HepG2 (cell line): ENCODE measurements at regions not wholly inside any gene's neighbourhood (a gene's known extent, or its start where the extent isn't known, plus 50 kb on each side); places are given as distances from the start of the nearest gene placed in this dataset.

Experiments
- FOSL2 ChIP-seq: sonication (generic); formaldehyde crosslinking; IDR thresholded peaks from 2 replicates; pipeline ENCODE4 v1.4.0; 2020; ENCODE audit warnings: missing genetic modification reagents
- JUNB ChIP-seq: sonication (generic); formaldehyde crosslinking; IDR thresholded peaks from 2 replicates; pipeline ENCODE4 v1.8.0; 2022; ENCODE audit warnings: missing genetic modification reagents, mild to moderate bottlenecking, borderline replicate concordance
- KAT2B ChIP-seq: fragments of 150-350 bp; IDR thresholded peaks from 2 replicates; pipeline ENCODE4 v1.6.1; 2014; ENCODE audit warnings: low read depth, low read length, borderline replicate concordance
- PAF1 ChIP-seq: IDR thresholded peaks from 2 replicates; pipeline ENCODE4 v1.6.1; 2016; ENCODE audit warnings: missing genetic modification reagents, missing compliant biosample characterization
- SCMH1 ChIP-seq: sonication (generic); formaldehyde crosslinking; IDR thresholded peaks from 2 replicates; pipeline ENCODE4 v1.9.0; 2021; ENCODE audit warnings: missing genetic modification reagents, mild to moderate bottlenecking, borderline replicate concordance
- SMAD9 ChIP-seq: sonication (generic); formaldehyde crosslinking; IDR thresholded peaks from 2 replicates; pipeline ENCODE4 v1.5.1; 2020; ENCODE audit warnings: mild to moderate bottlenecking, missing genetic modification reagents
- SMARCC2 ChIP-seq: fragments of 450-650 bp; IDR thresholded peaks from 2 replicates; pipeline ENCODE4 v1.6.1; 2017; ENCODE audit warnings: antibody characterized with exemption, mild to moderate bottlenecking
- SOX5 ChIP-seq: IDR thresholded peaks from 2 replicates; pipeline ENCODE4 v1.6.1; 2016; ENCODE audit warnings: borderline replicate concordance
- SRSF1 ChIP-seq: fragments of 200-400 bp; formaldehyde crosslinking; optimal IDR thresholded peaks from 2 replicates; pipeline ENCODE3; 2017; ENCODE audit warnings: mild to moderate bottlenecking, low read depth, low read length, moderate library complexity
- TCF7 ChIP-seq: sonication (generic); IDR thresholded peaks from 2 replicates; pipeline ENCODE4 v1.6.1; 2016; ENCODE audit warnings: antibody characterized with exemption, low read depth
- ZHX1 ChIP-seq: sonication (generic); formaldehyde crosslinking; IDR thresholded peaks from 2 replicates; pipeline ENCODE4 v1.8.1; 2022; ENCODE audit warnings: low read depth, mild to moderate bottlenecking, missing genetic modification reagents
- ZNF136 ChIP-seq: sonication (generic); formaldehyde crosslinking; IDR thresholded peaks from 2 replicates; pipeline ENCODE4 v1.8.1; 2022; ENCODE audit warnings: low read depth, mild to moderate bottlenecking, moderate library complexity, missing genetic modification reagents
- ZNF205 ChIP-seq: IDR thresholded peaks from 2 replicates; pipeline ENCODE4 v1.6.1; 2018; ENCODE audit warnings: missing biosample characterization, missing genetic modification reagents
- ZNF30 ChIP-seq: sonication (generic); formaldehyde crosslinking; IDR thresholded peaks from 2 replicates; pipeline ENCODE4 v1.5.0; 2020; ENCODE audit warnings: mild to moderate bottlenecking, missing genetic modification reagents
- ZNF547 ChIP-seq: sonication (generic); formaldehyde crosslinking; IDR thresholded peaks from 2 replicates; pipeline ENCODE4 v1.5.1; 2020; ENCODE audit warnings: mild to moderate bottlenecking, missing genetic modification reagents
- ZNF7 ChIP-seq: IDR thresholded peaks from 2 replicates; pipeline ENCODE4 v1.6.1; 2016; ENCODE audit warnings: missing biosample characterization, missing genetic modification reagents
- ZNF780A ChIP-seq: sonication (generic); formaldehyde crosslinking; IDR thresholded peaks from 2 replicates; pipeline ENCODE4 v1.8.0; 2022; ENCODE audit warnings: mild to moderate bottlenecking, missing genetic modification reagents, moderate library complexity
- TF ChIP-seq, protein P1 (sequence below): sonication (generic); formaldehyde crosslinking; IDR thresholded peaks from 2 replicates; pipeline ENCODE4 v1.5.0; 2020; ENCODE audit warnings: missing genetic modification reagents, mild to moderate bottlenecking, borderline replicate concordance
- TF ChIP-seq, protein P2 (sequence below): sonication (generic); formaldehyde crosslinking; IDR thresholded peaks from 2 replicates; pipeline ENCODE4 v1.4.0; 2020; ENCODE audit warnings: mild to moderate bottlenecking, missing genetic modification reagents
- TF ChIP-seq, protein P3 (sequence below): sonication (generic); formaldehyde crosslinking; conservative IDR thresholded peaks from 2 replicates; pipeline ENCODE4 v1.4.0; 2020; ENCODE audit warnings: missing genetic modification reagents
- TF ChIP-seq, protein P4 (sequence below): sonication (generic); formaldehyde crosslinking; IDR thresholded peaks from 2 replicates; pipeline ENCODE4 v1.5.0; 2020; ENCODE audit warnings: mild to moderate bottlenecking, missing genetic modification reagents

DNA sequence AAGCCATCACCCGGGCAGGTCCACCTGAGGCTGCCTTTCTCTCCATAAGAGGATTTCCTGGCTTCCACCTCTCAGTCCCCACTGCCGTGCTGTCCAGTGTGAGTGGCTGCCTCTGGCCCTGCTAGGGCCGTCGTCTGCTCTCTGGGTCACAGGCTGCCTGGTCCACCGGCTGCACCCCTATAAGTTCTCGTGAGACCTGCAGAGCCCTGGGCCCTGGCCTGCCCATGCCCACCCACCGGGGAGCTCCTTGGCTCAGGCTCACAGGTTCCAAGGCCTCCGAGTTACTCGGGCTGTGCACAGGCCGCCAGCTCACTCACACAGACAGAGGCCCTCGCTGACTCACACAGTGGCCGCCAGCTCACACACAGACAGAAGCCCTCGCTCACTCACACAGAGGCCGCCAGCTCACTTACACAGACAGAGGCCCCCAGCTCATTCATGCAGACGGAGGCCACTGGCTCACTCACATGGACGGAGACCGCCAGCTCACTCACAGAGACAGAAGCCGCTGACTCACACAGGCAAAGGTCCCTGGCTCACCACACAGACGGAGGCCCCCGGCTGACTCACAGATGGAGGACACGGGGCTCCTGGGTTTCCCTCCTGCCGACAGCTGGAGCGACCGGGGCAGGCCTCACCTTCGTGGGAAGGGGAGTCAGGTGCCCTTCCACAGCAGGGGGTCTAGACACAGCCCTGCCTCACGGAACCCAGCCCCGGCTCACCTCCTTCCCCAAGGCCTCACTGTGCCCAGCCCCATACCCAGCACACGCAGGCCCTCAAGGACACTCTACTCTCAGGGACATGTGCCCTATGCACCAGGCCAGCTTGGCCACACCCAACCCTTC, 334.1 kb upstream of the MYT1L start (continued):
- TF ChIP-seq SMARCC2 (no peak), TCF7 (no peak), KAT2B (no peak), SRSF1 (no peak), FOSL2 (CRISPR knock-in tag) (peak; percentile 92), SMAD9 (CRISPR knock-in tag) (no peak), ZHX1 (peak; percentile 46; the same call in 1 of the 2 replicates), ZNF136 (no peak), ZNF30 (CRISPR knock-in tag) (no peak), SOX5 (CRISPR knock-in tag) (no peak), PAF1 (no peak), SCMH1 (CRISPR knock-in tag) (no peak), ZNF205 (no peak), ZNF547 (no peak), ZNF7 (CRISPR knock-in tag) (no peak), ZNF780A (no peak), JUNB (CRISPR knock-in tag) (0 out of 2 replicates have a peak, but pooled peaks have one; percentile 29)
- TF ChIP-seq, protein P1, sequence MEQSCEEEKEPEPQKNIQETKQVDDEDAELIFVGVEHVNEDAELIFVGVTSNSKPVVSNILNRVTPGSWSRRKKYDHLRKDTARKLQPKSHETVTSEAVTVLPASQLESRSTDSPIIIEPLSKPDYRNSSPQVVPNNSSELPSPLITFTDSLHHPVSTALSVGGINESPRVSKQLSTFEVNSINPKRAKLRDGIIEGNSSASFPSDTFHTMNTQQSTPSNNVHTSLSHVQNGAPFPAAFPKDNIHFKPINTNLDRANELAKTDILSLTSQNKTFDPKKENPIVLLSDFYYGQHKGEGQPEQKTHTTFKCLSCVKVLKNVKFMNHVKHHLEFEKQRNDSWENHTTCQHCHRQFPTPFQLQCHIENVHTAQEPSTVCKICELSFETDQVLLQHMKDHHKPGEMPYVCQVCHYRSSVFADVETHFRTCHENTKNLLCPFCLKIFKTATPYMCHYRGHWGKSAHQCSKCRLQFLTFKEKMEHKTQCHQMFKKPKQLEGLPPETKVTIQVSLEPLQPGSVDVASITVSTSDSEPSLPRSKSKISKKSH: 0 out of 2 replicates have a peak, but pooled peaks have one; percentile 14
- TF ChIP-seq, protein P2, sequence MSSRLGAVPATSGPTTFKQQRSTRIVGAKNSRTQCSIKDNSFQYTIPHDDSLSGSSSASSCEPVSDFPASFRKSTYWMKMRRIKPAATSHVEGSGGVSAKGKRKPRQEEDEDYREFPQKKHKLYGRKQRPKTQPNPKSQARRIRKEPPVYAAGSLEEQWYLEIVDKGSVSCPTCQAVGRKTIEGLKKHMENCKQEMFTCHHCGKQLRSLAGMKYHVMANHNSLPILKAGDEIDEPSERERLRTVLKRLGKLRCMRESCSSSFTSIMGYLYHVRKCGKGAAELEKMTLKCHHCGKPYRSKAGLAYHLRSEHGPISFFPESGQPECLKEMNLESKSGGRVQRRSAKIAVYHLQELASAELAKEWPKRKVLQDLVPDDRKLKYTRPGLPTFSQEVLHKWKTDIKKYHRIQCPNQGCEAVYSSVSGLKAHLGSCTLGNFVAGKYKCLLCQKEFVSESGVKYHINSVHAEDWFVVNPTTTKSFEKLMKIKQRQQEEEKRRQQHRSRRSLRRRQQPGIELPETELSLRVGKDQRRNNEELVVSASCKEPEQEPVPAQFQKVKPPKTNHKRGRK (CRISPR knock-in tag): no peak
- TF ChIP-seq, protein P3, sequence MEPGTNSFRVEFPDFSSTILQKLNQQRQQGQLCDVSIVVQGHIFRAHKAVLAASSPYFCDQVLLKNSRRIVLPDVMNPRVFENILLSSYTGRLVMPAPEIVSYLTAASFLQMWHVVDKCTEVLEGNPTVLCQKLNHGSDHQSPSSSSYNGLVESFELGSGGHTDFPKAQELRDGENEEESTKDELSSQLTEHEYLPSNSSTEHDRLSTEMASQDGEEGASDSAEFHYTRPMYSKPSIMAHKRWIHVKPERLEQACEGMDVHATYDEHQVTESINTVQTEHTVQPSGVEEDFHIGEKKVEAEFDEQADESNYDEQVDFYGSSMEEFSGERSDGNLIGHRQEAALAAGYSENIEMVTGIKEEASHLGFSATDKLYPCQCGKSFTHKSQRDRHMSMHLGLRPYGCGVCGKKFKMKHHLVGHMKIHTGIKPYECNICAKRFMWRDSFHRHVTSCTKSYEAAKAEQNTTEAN (CRISPR knock-in tag): peak; percentile 93
- TF ChIP-seq, protein P4, sequence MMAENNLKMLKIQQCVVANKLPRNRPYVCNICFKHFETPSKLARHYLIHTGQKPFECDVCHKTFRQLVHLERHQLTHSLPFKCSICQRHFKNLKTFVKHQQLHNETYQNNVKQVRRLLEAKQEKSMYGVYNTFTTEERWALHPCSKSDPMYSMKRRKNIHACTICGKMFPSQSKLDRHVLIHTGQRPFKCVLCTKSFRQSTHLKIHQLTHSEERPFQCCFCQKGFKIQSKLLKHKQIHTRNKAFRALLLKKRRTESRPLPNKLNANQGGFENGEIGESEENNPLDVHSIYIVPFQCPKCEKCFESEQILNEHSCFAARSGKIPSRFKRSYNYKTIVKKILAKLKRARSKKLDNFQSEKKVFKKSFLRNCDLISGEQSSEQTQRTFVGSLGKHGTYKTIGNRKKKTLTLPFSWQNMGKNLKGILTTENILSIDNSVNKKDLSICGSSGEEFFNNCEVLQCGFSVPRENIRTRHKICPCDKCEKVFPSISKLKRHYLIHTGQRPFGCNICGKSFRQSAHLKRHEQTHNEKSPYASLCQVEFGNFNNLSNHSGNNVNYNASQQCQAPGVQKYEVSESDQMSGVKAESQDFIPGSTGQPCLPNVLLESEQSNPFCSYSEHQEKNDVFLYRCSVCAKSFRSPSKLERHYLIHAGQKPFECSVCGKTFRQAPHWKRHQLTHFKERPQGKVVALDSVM (CRISPR knock-in tag): peak; percentile 78
